ENCODE measurements at regions not wholly inside any gene's neighbourhood (a gene's known extent, or its start where the extent isn't known, plus 50 kb on each side); places are given as distances from the start of the nearest gene placed in this dataset.
A peak's percentile ranks its signal among the peaks of the same experiment; 100 is the strongest.

- Histone ChIP-seq H3K14ac (ENCODE audit: low read length) (no peak overlapping the region), H2BK15ac (ENCODE audit: low read length) (no peak overlapping the region), H3K4ac (ENCODE audit: low read length) (no peak overlapping the region), H2AFZ (ENCODE audit: low read length) (no peak overlapping the region), H3K4me3 (ENCODE audit: low read length in 2 of 2) (no peak overlapping the region), H3K9me3 (replicated peaks in 1 of 2; ENCODE audit: control insufficient read depth in 2 of 2, insufficient read depth in 1 of 2, low read depth in 1 of 2, low read length in 2 of 2) (no peaks in the 10 kb centered on the region), H3K27me3 (ENCODE audit: control insufficient read depth in 3 of 3, insufficient read depth in 3 of 3, low read depth in 1 of 3, low read length in 3 of 3) (peaks cover 0 to 21% (median 0%) of the 10 kb centered on the region in 3 experiments), H3K36me3 (replicated peaks in 1 of 2; ENCODE audit: control insufficient read depth in 2 of 2, insufficient read depth in 2 of 2, low read length in 2 of 2) (no peaks in the 10 kb centered on the region), H2BK12ac (ENCODE audit: low read length) (no peak overlapping the region), H4K8ac (ENCODE audit: low read depth, low read length) (no peak overlapping the region), H4K91ac (ENCODE audit: low read depth, low read length, poor library complexity) (no peak overlapping the region), H3K4me2 (ENCODE audit: insufficient read depth, low read length, poor library complexity, severe bottlenecking) (no peak overlapping the region), H3K27ac (replicated peaks; ENCODE audit: low read length) (no peak overlapping the region), H3K23ac (ENCODE audit: low read depth, low read length, poor library complexity) (no peak overlapping the region), H2BK120ac (ENCODE audit: low read depth, low read length) (no peak overlapping the region), H2AK5ac (ENCODE audit: low read depth, low read length) (no peak overlapping the region), H2BK5ac (ENCODE audit: low read length) (no peak overlapping the region), H3K18ac (ENCODE audit: low read length) (no peak overlapping the region), H3K79me1 (ENCODE audit: low read depth, low read length) (no peaks in the 10 kb centered on the region), H3K4me1 (ENCODE audit: control insufficient read depth in 2 of 2, insufficient read depth in 1 of 2, low read depth in 1 of 2, low read length in 2 of 2) (no peaks in the 10 kb centered on the region), H3K9ac (ENCODE audit: low read depth, low read length, poor library complexity) (no peak overlapping the region)
- no CpG with 5 or more reads among the region's 3 CpGs for WGBS, 2 donors (ENCODE audit: extremely low coverage in 2 of 2, insufficient read length in 2 of 2, insufficient replicate concordance in 1 of 2)
- DNase-seq (ENCODE audit: low spot score) = no peak
Measured at GRCh38 chr15:52893338-52893737, 103.2 kb upstream of the ONECUT1 start.

GRCh38 chr15:52879904-52880303, 89.8 kb upstream of the ONECUT1 start:
- Histone ChIP-seq H2AK5ac (ENCODE audit: low read depth, low read length) (no peak overlapping the region), H3K27ac (replicated peaks; ENCODE audit: low read length) (no peak overlapping the region), H3K14ac (ENCODE audit: low read length) (no peak overlapping the region), H4K91ac (ENCODE audit: low read depth, low read length, poor library complexity) (no peak overlapping the region), H3K27me3 (ENCODE audit: control insufficient read depth in 3 of 3, insufficient read depth in 3 of 3, low read depth in 1 of 3, low read length in 3 of 3) (no peaks in the 10 kb centered on the region), H2AFZ (ENCODE audit: low read length) (peak overlapping the region; percentile 75), H3K9ac (ENCODE audit: low read depth, low read length, poor library complexity) (peak overlapping the region; percentile 53), H3K9me3 (replicated peaks in 1 of 2; ENCODE audit: control insufficient read depth in 2 of 2, insufficient read depth in 1 of 2, low read depth in 1 of 2, low read length in 2 of 2) (no peaks in the 10 kb centered on the region), H2BK15ac (ENCODE audit: low read length) (no peak overlapping the region), H2BK120ac (ENCODE audit: low read depth, low read length) (no peak overlapping the region), H3K4me2 (ENCODE audit: insufficient read depth, low read length, poor library complexity, severe bottlenecking) (no peak overlapping the region), H2BK5ac (ENCODE audit: low read length) (no peak overlapping the region), H4K8ac (ENCODE audit: low read depth, low read length) (no peak overlapping the region), H2BK12ac (ENCODE audit: low read length) (no peak overlapping the region), H3K4me1 (ENCODE audit: control insufficient read depth in 2 of 2, insufficient read depth in 1 of 2, low read depth in 1 of 2, low read length in 2 of 2) (peaks cover 17 to 40% of the 10 kb centered on the region in 2 donors), H3K4me3 (ENCODE audit: low read length in 2 of 2) (no peak overlapping the region), H3K23ac (ENCODE audit: low read depth, low read length, poor library complexity) (peak overlapping the region; percentile 1), H3K79me1 (ENCODE audit: low read depth, low read length) (no peaks in the 10 kb centered on the region), H3K18ac (ENCODE audit: low read length) (peak overlapping the region; percentile 2), H3K36me3 (replicated peaks in 1 of 2; ENCODE audit: control insufficient read depth in 2 of 2, insufficient read depth in 2 of 2, low read length in 2 of 2) (no peaks in the 10 kb centered on the region), H3K4ac (ENCODE audit: low read length) (no peak overlapping the region)
- DNase-seq (ENCODE audit: low spot score) = no peak
- no CpG with 5 or more reads among the region's 7 CpGs for WGBS, 2 donors (ENCODE audit: extremely low coverage in 2 of 2, insufficient read length in 2 of 2, insufficient replicate concordance in 1 of 2)

GRCh38 chr15:52879145-52879544, 89.0 kb upstream of the ONECUT1 start:
- no peak overlapping the region for H3K27ac ChIP-seq (replicated peaks; ENCODE audit: low read length)
- H2BK15ac ChIP-seq (ENCODE audit: low read length) = no peak overlapping the region
- no peak overlapping the region for H3K9ac ChIP-seq (ENCODE audit: low read depth, low read length, poor library complexity)
- no peaks in the 10 kb centered on the region for H3K36me3 ChIP-seq (replicated peaks in 1 of 2; ENCODE audit: control insufficient read depth in 2 of 2, insufficient read depth in 2 of 2, low read length in 2 of 2)
- no peaks in the 10 kb centered on the region for H3K79me1 ChIP-seq (ENCODE audit: low read depth, low read length)
- no peak overlapping the region for H2BK12ac ChIP-seq (ENCODE audit: low read length)
- no peak overlapping the region for H3K4me3 ChIP-seq (ENCODE audit: low read length in 2 of 2)
- no peak overlapping the region for H3K4ac ChIP-seq (ENCODE audit: low read length)
- no peak overlapping the region for H2AK5ac ChIP-seq (ENCODE audit: low read depth, low read length)
- no peak overlapping the region for H2BK5ac ChIP-seq (ENCODE audit: low read length)
- no peak overlapping the region for H3K4me2 ChIP-seq (ENCODE audit: insufficient read depth, low read length, poor library complexity, severe bottlenecking)
- H3K18ac ChIP-seq (ENCODE audit: low read length) = no peak overlapping the region
- no peak overlapping the region for H2AFZ ChIP-seq (ENCODE audit: low read length)
- H4K91ac ChIP-seq (ENCODE audit: low read depth, low read length, poor library complexity) = no peak overlapping the region
- peaks cover 17 to 40% of the 10 kb centered on the region in 2 donors for H3K4me1 ChIP-seq (ENCODE audit: control insufficient read depth in 2 of 2, insufficient read depth in 1 of 2, low read depth in 1 of 2, low read length in 2 of 2)
- no peak overlapping the region for H3K23ac ChIP-seq (ENCODE audit: low read depth, low read length, poor library complexity)
- no peak overlapping the region for H2BK120ac ChIP-seq (ENCODE audit: low read depth, low read length)
- no peaks in the 10 kb centered on the region for H3K9me3 ChIP-seq (replicated peaks in 1 of 2; ENCODE audit: control insufficient read depth in 2 of 2, insufficient read depth in 1 of 2, low read depth in 1 of 2, low read length in 2 of 2)
- H3K14ac ChIP-seq (ENCODE audit: low read length) = no peak overlapping the region
- no peaks in the 10 kb centered on the region for H3K27me3 ChIP-seq (ENCODE audit: control insufficient read depth in 3 of 3, insufficient read depth in 3 of 3, low read depth in 1 of 3, low read length in 3 of 3)
- no CpG with 5 or more reads among the region's 4 CpGs for WGBS, 2 donors (ENCODE audit: extremely low coverage in 2 of 2, insufficient read length in 2 of 2, insufficient replicate concordance in 1 of 2)
- DNase-seq (ENCODE audit: low spot score) = no peak
- no peak overlapping the region for H4K8ac ChIP-seq (ENCODE audit: low read depth, low read length)

- no peaks in the 10 kb centered on the region for H3K9me3 ChIP-seq (replicated peaks in 1 of 2; ENCODE audit: control insufficient read depth in 2 of 2, insufficient read depth in 1 of 2, low read depth in 1 of 2, low read length in 2 of 2)
- no peak overlapping the region for H3K4me3 ChIP-seq (ENCODE audit: low read length in 2 of 2)
- no peak overlapping the region for H2BK12ac ChIP-seq (ENCODE audit: low read length)
- no peak overlapping the region for H3K23ac ChIP-seq (ENCODE audit: low read depth, low read length, poor library complexity)
- H3K4ac ChIP-seq (ENCODE audit: low read length) = no peak overlapping the region
- H4K91ac ChIP-seq (ENCODE audit: low read depth, low read length, poor library complexity) = no peak overlapping the region
- H3K14ac ChIP-seq (ENCODE audit: low read length) = no peak overlapping the region
- peaks cover 17 to 40% of the 10 kb centered on the region in 2 donors for H3K4me1 ChIP-seq (ENCODE audit: control insufficient read depth in 2 of 2, insufficient read depth in 1 of 2, low read depth in 1 of 2, low read length in 2 of 2)
- H3K36me3 ChIP-seq (replicated peaks in 1 of 2; ENCODE audit: control insufficient read depth in 2 of 2, insufficient read depth in 2 of 2, low read length in 2 of 2) = no peaks in the 10 kb centered on the region
- H3K27ac ChIP-seq (replicated peaks; ENCODE audit: low read length) = no peak overlapping the region
- WGBS, 2 donors (ENCODE audit: extremely low coverage in 2 of 2, insufficient read length in 2 of 2, insufficient replicate concordance in 1 of 2) = 100% methylated on average over 1 of the region's 5 CpGs; no CpG with 5 or more reads in 1 of the 2 donors
- DNase-seq (ENCODE audit: low spot score) = no peak
- H2AFZ ChIP-seq (ENCODE audit: low read length) = no peak overlapping the region
- no peaks in the 10 kb centered on the region for H3K27me3 ChIP-seq (ENCODE audit: control insufficient read depth in 3 of 3, insufficient read depth in 3 of 3, low read depth in 1 of 3, low read length in 3 of 3)
- H3K18ac ChIP-seq (ENCODE audit: low read length) = no peak overlapping the region
- no peak overlapping the region for H2BK5ac ChIP-seq (ENCODE audit: low read length)
- no peaks in the 10 kb centered on the region for H3K79me1 ChIP-seq (ENCODE audit: low read depth, low read length)
- no peak overlapping the region for H2BK15ac ChIP-seq (ENCODE audit: low read length)
- no peak overlapping the region for H3K9ac ChIP-seq (ENCODE audit: low read depth, low read length, poor library complexity)
- no peak overlapping the region for H4K8ac ChIP-seq (ENCODE audit: low read depth, low read length)
- no peak overlapping the region for H2BK120ac ChIP-seq (ENCODE audit: low read depth, low read length)
- no peak overlapping the region for H3K4me2 ChIP-seq (ENCODE audit: insufficient read depth, low read length, poor library complexity, severe bottlenecking)
- H2AK5ac ChIP-seq (ENCODE audit: low read depth, low read length) = no peak overlapping the region
Measured at GRCh38 chr15:52876991-52877663, 87.0 kb upstream of the ONECUT1 start.
